Spleen (tissue), 7 donors: ENCODE measurements at regions not wholly inside any gene's neighbourhood (a gene's known extent, or its start where the extent isn't known, plus 50 kb on each side); places are given as distances from the start of the nearest gene placed in this dataset.

Experiments used
- POLR2A ChIP-seq, 3 donors: fragments of 450-650 bp; IDR thresholded peaks; one replicate each; pipeline ENCODE4 v1.5.1; 2017; ENCODE audit warnings: antibody characterized with exemption in 3 of 3, mild to moderate bottlenecking in 1 of 3
- POLR2AphosphoS5 ChIP-seq, 3 donors: sonication (generic); formaldehyde crosslinking; IDR thresholded peaks; one replicate each; pipeline ENCODE4 v1.5.1; 2017; ENCODE audit warnings: antibody characterized with exemption in 3 of 3
- TF ChIP-seq, protein P1 (sequence below), 11 experiments: fragments of 200-600 bp in 7 of 11; fragments of 450-650 bp in 4 of 11; sonication (generic) in 4 of 11; IDR thresholded peaks in 8 of 11; conservative IDR thresholded peaks in 3 of 11; 1 replicate in 7 of 11; 2 replicates in 4 of 11; pipeline versions ENCODE4 v1.4.0 to v1.8.0; 2016 to 2021; ENCODE audit warnings: antibody characterized with exemption in 11 of 11, inconsistent platforms in 4 of 11, mild to moderate bottlenecking in 1 of 11
- donor health status: DM: no; HTN: no; CAD: no; lungs with moderate emphysema.
- donor health status: DM: no; HTN: no; CAD: no.
- donor health status: DM: no; HTN: no; CAD: no.

- no peak for TF ChIP-seq POLR2A (IDR thresholded peaks at IDR 0.05)
- TF ChIP-seq, protein P1, sequence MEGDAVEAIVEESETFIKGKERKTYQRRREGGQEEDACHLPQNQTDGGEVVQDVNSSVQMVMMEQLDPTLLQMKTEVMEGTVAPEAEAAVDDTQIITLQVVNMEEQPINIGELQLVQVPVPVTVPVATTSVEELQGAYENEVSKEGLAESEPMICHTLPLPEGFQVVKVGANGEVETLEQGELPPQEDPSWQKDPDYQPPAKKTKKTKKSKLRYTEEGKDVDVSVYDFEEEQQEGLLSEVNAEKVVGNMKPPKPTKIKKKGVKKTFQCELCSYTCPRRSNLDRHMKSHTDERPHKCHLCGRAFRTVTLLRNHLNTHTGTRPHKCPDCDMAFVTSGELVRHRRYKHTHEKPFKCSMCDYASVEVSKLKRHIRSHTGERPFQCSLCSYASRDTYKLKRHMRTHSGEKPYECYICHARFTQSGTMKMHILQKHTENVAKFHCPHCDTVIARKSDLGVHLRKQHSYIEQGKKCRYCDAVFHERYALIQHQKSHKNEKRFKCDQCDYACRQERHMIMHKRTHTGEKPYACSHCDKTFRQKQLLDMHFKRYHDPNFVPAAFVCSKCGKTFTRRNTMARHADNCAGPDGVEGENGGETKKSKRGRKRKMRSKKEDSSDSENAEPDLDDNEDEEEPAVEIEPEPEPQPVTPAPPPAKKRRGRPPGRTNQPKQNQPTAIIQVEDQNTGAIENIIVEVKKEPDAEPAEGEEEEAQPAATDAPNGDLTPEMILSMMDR (IDR thresholded peaks at IDR 0.05 in 8 of 11, conservative IDR thresholded peaks at IDR 0.05 in 3 of 11), result no peak
- TF ChIP-seq POLR2AphosphoS5 (IDR thresholded peaks at IDR 0.05), result no peak
Observed at GRCh38 chr1:4957027-4957426, 302.6 kb downstream of the AJAP1 start.
